Neural crest cell (in vitro differentiated cells): ENCODE measurements at regions not wholly inside any gene's neighbourhood (a gene's known extent, or its start where the extent isn't known, plus 50 kb on each side); places are given as distances from the start of the nearest gene placed in this dataset.

Experiments used
- DNase-seq: peaks from one replicate; pipeline ENCODE4 v3.0.0; 2021; ENCODE audit warnings: low read depth, mixed read lengths, low spot score
- H3K27ac Mint-ChIP-seq: one replicate; pipeline ENCODE4 v1.8.0; 2021; ENCODE audit warnings: mild to moderate bottlenecking, mixed read lengths; ENCODE audit not compliant: unreplicated experiment
- H3K27me3 Mint-ChIP-seq: 2 replicates; pipeline ENCODE4 v1.8.0; 2021; ENCODE audit warnings: low read depth, mild to moderate bottlenecking, mixed read lengths
- H3K36me3 Mint-ChIP-seq: 2 replicates; pipeline ENCODE4 v1.8.0; 2021; ENCODE audit warnings: low read depth, mild to moderate bottlenecking, mixed read lengths
- H3K4me1 Mint-ChIP-seq: 2 replicates; pipeline ENCODE4 v1.8.0; 2021; ENCODE audit warnings: mixed read lengths
- H3K4me3 Mint-ChIP-seq: one replicate; pipeline ENCODE4 v1.8.0; 2021; ENCODE audit warnings: mild to moderate bottlenecking, mixed read lengths
- H3K9me3 Mint-ChIP-seq: 2 replicates; pipeline ENCODE4 v1.8.0; 2021; ENCODE audit warnings: mixed read lengths
- CTCF ChIP-seq: fragments of 200-600 bp; sonication (generic); conservative IDR thresholded peaks from 2 replicates; pipeline ENCODE4 v1.5.0; 2021; ENCODE audit warnings: antibody characterized with exemption, mild to moderate bottlenecking

DNA sequence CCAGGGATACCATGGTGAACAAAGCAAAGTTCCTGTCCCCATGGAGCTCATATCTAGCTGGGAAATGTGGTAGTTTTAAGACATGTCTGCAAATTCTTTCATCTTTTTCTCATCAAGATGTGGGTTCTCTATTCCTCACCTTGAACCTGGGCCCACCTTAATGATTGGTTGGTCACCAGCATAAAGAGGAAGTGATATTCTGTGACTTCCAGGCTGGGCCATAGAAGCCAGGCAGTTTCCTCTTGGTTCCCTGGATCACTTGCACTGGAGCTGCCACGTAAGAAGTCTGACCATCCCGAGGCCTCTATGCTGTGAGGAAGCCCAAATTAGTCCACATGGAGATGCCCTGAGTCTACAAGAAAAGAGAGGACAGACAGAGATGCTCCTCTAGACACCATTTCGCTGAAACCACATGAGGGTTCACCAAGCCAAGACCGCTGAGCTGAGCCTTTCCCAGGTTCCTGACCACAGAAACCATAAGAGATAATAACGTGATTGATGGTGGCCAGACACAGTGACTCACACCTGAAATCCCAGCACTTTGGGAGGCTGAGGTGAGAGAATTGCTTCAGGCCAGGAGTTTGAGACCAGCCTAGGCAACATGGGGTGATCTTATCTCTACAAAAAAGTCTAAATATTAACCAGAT lies 119.5 kb upstream of the ISX start:
- H3K4me1 Mint-ChIP-seq = no peaks in the 10 kb centered on the region
- H3K9me3 Mint-ChIP-seq = no peaks in the 10 kb centered on the region
- peaks cover 6% of the 10 kb centered on the region for H3K27me3 Mint-ChIP-seq
- no peak overlapping the region for H3K27ac Mint-ChIP-seq
- no peaks in the 10 kb centered on the region for H3K36me3 Mint-ChIP-seq
- no peak for TF ChIP-seq CTCF
- H3K4me3 Mint-ChIP-seq = no peak overlapping the region
- no peak for DNase-seq

GRCh38 chr22:34950489-34950888 lies 115.5 kb upstream of the ISX start:
- TF ChIP-seq CTCF = no peak
- Mint-ChIP-seq H3K9me3 (no peaks in the 10 kb centered on the region), H3K4me1 (no peaks in the 10 kb centered on the region), H3K4me3 (no peak overlapping the region), H3K27me3 (peaks cover 3% of the 10 kb centered on the region), H3K27ac (no peak overlapping the region), H3K36me3 (no peaks in the 10 kb centered on the region)
- DNase-seq = no peak

GRCh38 chr22:34951212-34951611 lies 114.7 kb upstream of the ISX start:
- H3K9me3 Mint-ChIP-seq = no peaks in the 10 kb centered on the region
- H3K27me3 Mint-ChIP-seq = peaks cover 3% of the 10 kb centered on the region
- TF ChIP-seq CTCF = no peak
- H3K27ac Mint-ChIP-seq = no peak overlapping the region
- H3K4me1 Mint-ChIP-seq = no peaks in the 10 kb centered on the region
- no peaks in the 10 kb centered on the region for H3K36me3 Mint-ChIP-seq
- DNase-seq = no peak
- H3K4me3 Mint-ChIP-seq = no peak overlapping the region

GRCh38 chr22:34960005-34960404 lies 106.0 kb upstream of the ISX start:
- DNase-seq = no peak
- Mint-ChIP-seq H3K4me1 (peaks cover 6% of the 10 kb centered on the region), H3K4me3 (no peak overlapping the region), H3K36me3 (no peaks in the 10 kb centered on the region), H3K27ac (no peak overlapping the region), H3K9me3 (peaks cover 4% of the 10 kb centered on the region), H3K27me3 (peaks cover 4% of the 10 kb centered on the region)
- no peak for TF ChIP-seq CTCF

DNA sequence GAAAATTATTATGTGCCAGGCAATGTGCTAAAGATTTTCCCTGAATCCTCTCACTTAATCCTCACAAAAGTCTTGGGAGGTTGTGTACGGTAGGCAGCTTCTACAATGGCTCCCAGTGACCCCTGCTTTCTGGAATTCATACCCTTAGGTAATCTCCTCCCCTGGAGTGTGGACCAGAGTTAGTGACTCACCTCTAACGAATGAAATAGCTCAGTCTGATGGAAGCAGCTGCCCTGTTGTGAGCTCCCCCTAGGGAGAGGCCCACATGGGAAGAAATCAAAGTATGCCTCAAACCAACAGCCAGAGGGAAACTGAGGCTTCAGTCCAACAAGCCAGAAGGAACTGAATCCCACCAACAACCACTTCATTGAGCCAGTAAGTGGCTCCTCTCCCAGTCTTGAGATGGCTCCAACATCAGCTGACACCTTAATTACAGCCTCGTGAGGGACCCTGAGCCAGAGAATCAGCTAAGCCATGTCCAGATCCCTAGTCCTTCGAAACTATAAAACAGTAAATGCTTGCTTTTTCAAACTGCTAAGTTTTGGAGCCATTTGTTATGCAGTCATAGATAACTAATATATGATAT lies 98.9 kb upstream of the ISX start:
- Mint-ChIP-seq H3K4me1 (no peaks in the 10 kb centered on the region), H3K27me3 (peaks cover 7% of the 10 kb centered on the region), H3K36me3 (no peaks in the 10 kb centered on the region), H3K27ac (no peak overlapping the region), H3K4me3 (no peak overlapping the region), H3K9me3 (peaks cover 2% of the 10 kb centered on the region)
- TF ChIP-seq CTCF = no peak
- DNase-seq = no peak
